GM12878 (cell line): ENCODE measurements at regions not wholly inside any gene's neighbourhood (a gene's known extent, or its start where the extent isn't known, plus 50 kb on each side); places are given as distances from the start of the nearest gene placed in this dataset.
A peak's percentile ranks its signal among the peaks of the same experiment; 100 is the strongest.

ENCODE experiments used
- ATAC-seq: fragments of 200-7000 bp; cut with Tn5 transposase; 3 replicates; pipeline ENCODE4 v1.9.1; 2020; ENCODE audit warnings: mild to moderate bottlenecking, moderate library complexity
- BruUV-seq: library from RNA; stranded (reverse); fragments of 400-500 nt; replicated peaks from 2 replicates; lab custom pipeline; 2021; lab: Mats Ljungman, UMichigan
- CTCF ChIA-PET: fragments of 300-600 bp; sonication (Branson Sonifier 250); formaldehyde crosslinking; extraction: SDS; loops from one replicate; lab custom pipeline; 2021; ENCODE audit warnings: inconsistent platforms; lab: Yijun Ruan, JAX
- POLR2A ChIA-PET: fragments of 350-600 bp; formaldehyde crosslinking; extraction: SDS; loops from one replicate; lab custom pipeline; 2021; ENCODE audit warnings: inconsistent platforms; lab: Charles Lee
- RAD21 ChIA-PET: fragments of 300-600 bp; sonication (Branson Sonifier 250); formaldehyde crosslinking; loops from one replicate; lab custom pipeline; 2023; ENCODE audit warnings: antibody characterized with exemption; ENCODE audit not compliant: unreplicated experiment; lab: Charles Lee
- SMC1A ChIA-PET: fragments of 300-600 bp; sonication (Branson Sonifier 250); formaldehyde crosslinking; loops from one replicate; lab custom pipeline; 2023; ENCODE audit not compliant: unreplicated experiment, uncharacterized antibody; lab: Charles Lee
- DNase-seq: peaks from one replicate; pipeline ENCODE4 v3.0.0-alpha.2; 2011; ENCODE audit warnings: low read depth, low spot score
- FAIRE-seq: peaks from 3 replicates; lab custom pipeline; 2011; peaks lifted over from hg19 to GRCh38; lab: Jason Lieb, UNC
- H2AFZ ChIP-seq: 2 replicates; pipeline ENCODE4 v1.6.0; 2011; ENCODE audit warnings: low read depth, low read length, control low read depth; ENCODE audit not compliant: control insufficient read depth
- H3K27ac ChIP-seq: 2 replicates; pipeline ENCODE4 v1.5.1; 2011; ENCODE audit warnings: control low read depth; ENCODE audit not compliant: control insufficient read depth, insufficient read depth
- H3K27me3 ChIP-seq, 2 experiments: replicated peaks in 1 of 2; 2 replicates each; pipeline versions ENCODE4 v1.6.0 to v1.6.1; 2011; ENCODE audit warnings: low read length in 1 of 2; ENCODE audit not compliant: control insufficient read depth in 2 of 2, insufficient read depth in 2 of 2
- H3K36me3 ChIP-seq, 2 experiments: 2 replicates each; pipeline ENCODE4 v1.5.1; 2011; ENCODE audit warnings: low read length in 1 of 2; ENCODE audit not compliant: control insufficient read depth in 2 of 2, insufficient read depth in 2 of 2
- H3K4me1 ChIP-seq: 2 replicates; pipeline ENCODE4 v1.6.1; 2011; ENCODE audit warnings: mild to moderate bottlenecking, low read length, moderate library complexity, mixed read lengths; ENCODE audit not compliant: control insufficient read depth, insufficient read depth
- H3K4me2 ChIP-seq: 2 replicates; pipeline ENCODE4 v1.6.0; 2011; ENCODE audit warnings: control low read depth; ENCODE audit not compliant: control insufficient read depth, insufficient read depth
- H3K4me3 ChIP-seq: fragments of 200-600 bp; sonication (generic); 2 replicates; pipeline ENCODE4 v1.5.1; 2016
- H3K79me2 ChIP-seq: 2 replicates; pipeline ENCODE4 v1.6.0; 2011; ENCODE audit warnings: low read length; ENCODE audit not compliant: control insufficient read depth, insufficient read depth
- H3K9ac ChIP-seq: 2 replicates; pipeline ENCODE4 v1.8.0; 2011; ENCODE audit warnings: low read length, control low read depth, mixed read lengths; ENCODE audit not compliant: control insufficient read depth, insufficient read depth
- H3K9me3 ChIP-seq: replicated peaks from 3 replicates; pipeline ENCODE4 v1.5.1; 2011; ENCODE audit warnings: mild to moderate bottlenecking, low read length; ENCODE audit not compliant: control insufficient read depth, insufficient read depth
- H4K20me1 ChIP-seq: 2 replicates; pipeline ENCODE4 v1.6.0; 2011; ENCODE audit not compliant: control insufficient read depth, insufficient read depth
- BHLHE40 ChIP-seq, 2 experiments: fragments of 450-650 bp in 1 of 2; IDR thresholded peaks; 2 replicates each; pipeline ENCODE4 v1.6.1; 2011 to 2017; ENCODE audit warnings: low read depth in 2 of 2, borderline replicate concordance in 1 of 2, improper control_type of control experiment in 1 of 2, low read length in 1 of 2, mild to moderate bottlenecking in 1 of 2
- CBX3 ChIP-seq: fragments of 200-600 bp; sonication (generic); IDR thresholded peaks from 2 replicates; pipeline ENCODE4 v1.6.1; 2016; ENCODE audit warnings: low read depth, borderline replicate concordance
- ETV6 ChIP-seq, 2 experiments: fragments of 450-650 bp in 1 of 2; IDR thresholded peaks in 1 of 2; conservative IDR thresholded peaks in 1 of 2; 2 replicates each; pipeline ENCODE4 v1.6.1; 2014; ENCODE audit warnings: antibody characterized with exemption in 1 of 2, borderline replicate concordance in 1 of 2, low read depth in 1 of 2, mild to moderate bottlenecking in 1 of 2, moderate library complexity in 1 of 2
- RUNX3 ChIP-seq: IDR thresholded peaks from 2 replicates; pipeline ENCODE4 v1.6.1; 2012; ENCODE audit warnings: low read length, inconsistent platforms
- WGBS: methylation state at CpG from one replicate; pipeline ENCODE4 v1.1.6; 2016; ENCODE audit warnings: low lambda C conversion rate; ENCODE audit not compliant: insufficient replicate concordance, insufficient coverage; ENCODE audit errors: missing lambda C conversion rate; 5-methylcytosine and 5-hydroxymethylcytosine counted together
- in situ Hi-C: fragments of 300-500 bp; cut with MboI; formaldehyde crosslinking; loops from 9 replicates; pipeline ENCODE4 v1.14.3; 2018; ENCODE audit warnings: mixed read lengths
- intact Hi-C: fragments of 100-400 bp; cut with micrococcal nuclease; formaldehyde crosslinking; loops from one replicate; pipeline ENCODE4 v1.14.2; 2022; ENCODE audit not compliant: unreplicated experiment

GRCh38 chr14:106505366-106505765, 979.0 kb downstream of the TMEM121 start:
- Histone ChIP-seq H3K27ac (no peak overlapping the region), H3K36me3 (no peaks in the 10 kb centered on the region), H3K27me3 (peaks cover 2 to 5% of the 10 kb centered on the region in 2 experiments; a peak in 3 of 4 replicates), H3K4me2 (no peak overlapping the region), H3K4me3 (no peak overlapping the region), H3K9ac (no peak overlapping the region), H3K4me1 (no peaks in the 10 kb centered on the region), H2AFZ (no peak overlapping the region), H3K79me2 (no peaks in the 10 kb centered on the region), H3K9me3 (no peaks in the 10 kb centered on the region), H4K20me1 (no peaks in the 10 kb centered on the region)
- ChIA-PET POLR2A (no interaction called here), SMC1A (no interaction called here), RAD21 (no interaction called here), CTCF (interaction anchor here (0.8 to 1.1 kb wide), 3 partner anchors 8 to 69 kb away, joined by 3 to 6 read pairs (median 3); no protein-coding TSS in a partner anchor)
- BruUV-seq = no TSS peak
- TF ChIP-seq ETV6 (conservative IDR thresholded peaks at IDR 0.05 in 1 of 2, IDR thresholded peaks at IDR 0.05 in 1 of 2; ENCODE audit: borderline replicate concordance in 1 of 2, low read depth in 1 of 2) (no peak), BHLHE40 (IDR thresholded peaks at IDR 0.05; ENCODE audit: borderline replicate concordance in 1 of 2, low read depth in 2 of 2, low read length in 1 of 2) (peak; percentile 10 to 30; a peak in 1 of 4 replicates)
- no peak for FAIRE-seq
- 0% methylated on average over 1 of the region's 1 CpG for WGBS
- no peak for DNase-seq
- no peak for ATAC-seq
- in situ Hi-C loops = no loop called here
- intact Hi-C loops = no loop called here

GRCh38 chr14:106506881-106507305, 980.5 kb downstream of the TMEM121 start:
- Histone ChIP-seq H3K27ac (no peak overlapping the region), H3K27me3 (peaks cover 2 to 5% of the 10 kb centered on the region in 2 experiments; a peak in 3 of 4 replicates), H3K4me3 (no peak overlapping the region), H3K36me3 (no peaks in the 10 kb centered on the region)
- no TSS peak for BruUV-seq
- CTCF ChIA-PET = interaction anchor here (0.7 to 6.1 kb wide), 5 partner anchors 13 to 89 kb away, joined by 4 to 43 read pairs (median 13); no protein-coding TSS in a partner anchor
- TF ChIP-seq RUNX3 (peak; percentile 26; the same call in 1 of the 2 replicates), CBX3 (no peak)
- TF ChIP-seq, all 136 proteins: peak for 1
- Histone ChIP-seq H4K20me1 (no peaks in the 10 kb centered on the region), H3K79me2 (no peaks in the 10 kb centered on the region), H3K9ac (no peak overlapping the region), H2AFZ (no peak overlapping the region), H3K4me1 (no peaks in the 10 kb centered on the region), H3K4me2 (no peak overlapping the region), H3K9me3 (no peaks in the 10 kb centered on the region)
- 50% methylated on average over 8 of the region's 8 CpGs for WGBS
- ATAC-seq = peak; percentile 57
- POLR2A ChIA-PET = interaction anchor here (0.8 kb wide), 1 partner anchor 26 kb away, joined by 3 read pairs; no protein-coding TSS in a partner anchor
- RAD21 ChIA-PET = no interaction called here
- SMC1A ChIA-PET = interaction anchor here (1.8 to 4.0 kb wide), 3 partner anchors 10 to 23 kb away, joined by 5 to 22 read pairs (median 7); no protein-coding TSS in a partner anchor
- DNase-seq = no peak
- intact Hi-C loops (no loop called here), in situ Hi-C loops (no loop called here)
- FAIRE-seq = no peak
